SK-N-MC (cell line): ENCODE measurements at regions not wholly inside any gene's neighbourhood (a gene's known extent, or its start where the extent isn't known, plus 50 kb on each side); places are given as distances from the start of the nearest gene placed in this dataset.

Experiments used
- EZH2 ChIP-seq: fragments of 200-600 bp; sonication (generic); IDR thresholded peaks from one replicate; pipeline ENCODE4 v1.6.1; 2017; ENCODE audit warnings: antibody characterized with exemption
- FOXP2 ChIP-seq: optimal IDR thresholded peaks from 2 replicates; pipeline ENCODE3; 2011; ENCODE audit warnings: mild to moderate bottlenecking, moderate library complexity; ENCODE audit not compliant: insufficient read depth; ENCODE audit errors: extremely low read length, control extremely low read depth
- POLR2AphosphoS5 ChIP-seq: IDR thresholded peaks from 2 replicates; pipeline ENCODE4 v1.6.1; 2012; ENCODE audit warnings: mild to moderate bottlenecking, low read depth, low read length, borderline replicate concordance

DNA sequence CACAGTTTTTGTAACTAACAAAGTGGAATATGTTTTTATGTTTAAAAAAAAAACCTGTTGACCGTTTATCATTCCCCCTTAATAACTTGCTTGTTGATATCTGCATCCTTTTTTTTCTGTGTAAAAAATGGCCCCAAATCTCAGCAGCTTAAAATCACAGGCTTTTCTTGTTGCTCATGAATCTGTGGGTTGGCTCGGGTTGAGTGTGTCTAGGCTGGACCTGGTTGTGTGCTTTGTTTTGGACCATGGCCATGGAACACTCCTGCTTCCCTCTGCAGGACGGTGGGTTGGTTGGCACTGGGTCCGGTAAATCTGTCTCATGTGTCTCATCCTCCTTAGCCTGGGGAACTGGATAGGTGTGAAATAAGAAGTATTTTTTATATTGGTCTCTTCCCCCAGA, 139.0 kb upstream of the LINC00305 start:
- TF ChIP-seq EZH2, result no peak
- TF ChIP-seq POLR2AphosphoS5, result no peak
- TF ChIP-seq FOXP2, result no peak
